B cell (primary cell): ENCODE measurements at regions not wholly inside any gene's neighbourhood (a gene's known extent, or its start where the extent isn't known, plus 50 kb on each side); places are given as distances from the start of the nearest gene placed in this dataset.

Experiments used
- ATAC-seq: fragments of 200-7000 bp; cut with Tn5 transposase; one replicate; pipeline ENCODE4 v1.10.0; 2021; ENCODE audit warnings: low read depth, mild to moderate bottlenecking, moderate number of reproducible peaks, moderate library complexity
- CTCF ChIA-PET: fragments of 350-600 bp; sonication (Branson Sonifier 250); formaldehyde crosslinking; loops from one replicate; lab custom pipeline; 2021; ENCODE audit warnings: antibody characterized with exemption, inconsistent platforms; lab: Charles Lee
- POLR2A ChIA-PET: fragments of 350-600 bp; sonication (Branson Sonifier 250); formaldehyde crosslinking; loops from one replicate; lab custom pipeline; 2021; ENCODE audit warnings: antibody characterized with exemption; lab: Charles Lee
- DNase-seq: peaks from one replicate; pipeline ENCODE4 v3.0.0; 2013
- H2AFZ ChIP-seq: 2 replicates; pipeline ENCODE4 v1.6.1; 2012; ENCODE audit warnings: mild to moderate bottlenecking, low read depth, low read length; ENCODE audit not compliant: insufficient read depth, poor library complexity, severe bottlenecking
- H3K27ac ChIP-seq, 2 donors: 1 replicate in 1 of 2; 2 replicates in 1 of 2; pipeline ENCODE4 v1.5.1; 2012 to 2013; ENCODE audit warnings: low read length in 2 of 2, mild to moderate bottlenecking in 2 of 2, moderate library complexity in 1 of 2
- H3K27me3 ChIP-seq, 4 experiments: fragments of 200-600 bp in 1 of 4; sonication (generic) in 1 of 4; replicated peaks in 1 of 4; 1 replicate in 2 of 4; 2 replicates in 2 of 4; pipeline versions ENCODE4 v1.6.1 to v1.7.0; 2013 to 2016; ENCODE audit warnings: low read length in 3 of 4, mild to moderate bottlenecking in 2 of 4, mixed read lengths in 1 of 4, moderate library complexity in 1 of 4; ENCODE audit not compliant: insufficient read depth in 4 of 4, control insufficient read depth in 3 of 4; ENCODE audit errors: control extremely low read depth in 1 of 4
- H3K36me3 ChIP-seq, 2 experiments: replicated peaks in 1 of 2; 1 replicate in 1 of 2; 2 replicates in 1 of 2; pipeline versions ENCODE4 v1.6.1 to v1.7.1; 2013; ENCODE audit warnings: low read length in 1 of 2; ENCODE audit not compliant: insufficient read depth in 2 of 2, control insufficient read depth in 1 of 2; ENCODE audit errors: control extremely low read depth in 1 of 2, extremely low read depth in 1 of 2
- H3K4me1 ChIP-seq, 2 donors: fragments of 200-600 bp in 1 of 2; sonication (generic) in 1 of 2; 1 replicate in 1 of 2; 2 replicates in 1 of 2; pipeline versions ENCODE4 v1.5.1 to v1.6.1; 2013 to 2017; ENCODE audit warnings: low read length in 2 of 2; ENCODE audit not compliant: control insufficient read depth in 2 of 2, insufficient read depth in 2 of 2
- H3K4me2 ChIP-seq: replicated peaks from 2 replicates; pipeline ENCODE3; 2012; ENCODE audit warnings: mild to moderate bottlenecking, low read depth, low read length; ENCODE audit not compliant: poor library complexity, severe bottlenecking
- H3K4me3 ChIP-seq, 5 experiments: fragments of 200-600 bp in 1 of 5; sonication (generic) in 1 of 5; 1 replicate in 3 of 5; 2 replicates in 2 of 5; pipeline versions ENCODE4 v1.5.1 to v1.7.0; 2011 to 2016; ENCODE audit warnings: low read length in 4 of 5, mild to moderate bottlenecking in 4 of 5, low read depth in 2 of 5, control low read depth in 1 of 5, moderate library complexity in 1 of 5; ENCODE audit not compliant: insufficient read depth in 1 of 5; ENCODE audit errors: control extremely low read depth in 1 of 5, extremely low read depth in 1 of 5
- H3K79me2 ChIP-seq: fragments of 200-600 bp; sonication (generic); one replicate; pipeline ENCODE4 v1.6.0; 2016; ENCODE audit warnings: low read length; ENCODE audit not compliant: control insufficient read depth, insufficient read depth
- H3K9ac ChIP-seq: fragments of 200-600 bp; sonication (generic); 2 replicates; pipeline ENCODE4 v1.6.1; 2017; ENCODE audit warnings: mild to moderate bottlenecking, low read length, moderate library complexity
- H3K9me3 ChIP-seq, 3 donors: one replicate each; pipeline versions ENCODE4 v1.6.1 to v1.7.1; 2013; ENCODE audit warnings: low read length in 2 of 3; ENCODE audit not compliant: control insufficient read depth in 2 of 3, insufficient read depth in 1 of 3; ENCODE audit errors: control extremely low read depth in 1 of 3
- H4K20me1 ChIP-seq: 2 replicates; pipeline ENCODE4 v1.6.0; 2012; ENCODE audit warnings: mild to moderate bottlenecking, low read length; ENCODE audit not compliant: insufficient read depth, control insufficient read depth, poor library complexity, severe bottlenecking
- H3K27ac Mint-ChIP-seq: one replicate; pipeline ENCODE4 v1.8.0; 2021; ENCODE audit warnings: mixed read lengths
- H3K27me3 Mint-ChIP-seq: one replicate; pipeline ENCODE4 v1.8.0; 2021; ENCODE audit warnings: mixed read lengths
- H3K4me1 Mint-ChIP-seq: one replicate; pipeline ENCODE4 v1.8.0; 2021; ENCODE audit warnings: mixed read lengths
- H3K4me3 Mint-ChIP-seq: one replicate; pipeline ENCODE4 v1.8.0; 2021; ENCODE audit warnings: mixed read lengths
- H3K9me3 Mint-ChIP-seq: one replicate; pipeline ENCODE4 v1.8.0; 2022; ENCODE audit warnings: mixed read lengths; ENCODE audit not compliant: insufficient read depth
- CTCF ChIP-seq: fragments of 200-600 bp; IDR thresholded peaks from one replicate; pipeline ENCODE4 v1.8.0; 2022; ENCODE audit warnings: antibody characterized with exemption, mild to moderate bottlenecking
- EZH2 ChIP-seq: IDR thresholded peaks from 2 replicates; pipeline ENCODE4 v1.6.1; 2012; ENCODE audit warnings: borderline replicate concordance, low read depth, mild to moderate bottlenecking, moderate library complexity, low read length; ENCODE audit not compliant: insufficient read depth, poor library complexity, severe bottlenecking
- WGBS: methylation state at CpG from one replicate; pipeline ENCODE4 v1.1.5; 2013; ENCODE audit warnings: missing lambda C conversion rate; ENCODE audit not compliant: insufficient coverage; 5-methylcytosine and 5-hydroxymethylcytosine counted together
- intact Hi-C: fragments of 100-400 bp; cut with micrococcal nuclease; formaldehyde crosslinking; loops from one replicate; pipeline ENCODE4 v1.10.0; 2022

- H3K4me1 Mint-ChIP-seq = no peaks in the 10 kb centered on the region
- ChIA-PET CTCF (no interaction called here), POLR2A (no interaction called here)
- intact Hi-C loops = no loop called here
- H3K4me3 Mint-ChIP-seq = no peak overlapping the region
- no peak overlapping the region for H3K4me2 ChIP-seq
- no peak overlapping the region for H3K9ac ChIP-seq
- H3K27ac ChIP-seq = no peak overlapping the region
- H3K27ac Mint-ChIP-seq = no peak overlapping the region
- no peaks in the 10 kb centered on the region for H3K36me3 ChIP-seq
- WGBS = 60% methylated on average over 1 of the region's 4 CpGs
- no peak overlapping the region for H3K4me3 ChIP-seq
- no peaks in the 10 kb centered on the region for H3K9me3 ChIP-seq
- no peak for TF ChIP-seq EZH2
- TF ChIP-seq CTCF = no peak
- H2AFZ ChIP-seq = no peak overlapping the region
- H3K9me3 Mint-ChIP-seq = peaks cover 2% of the 10 kb centered on the region
- no peaks in the 10 kb centered on the region for H3K27me3 ChIP-seq
- no peaks in the 10 kb centered on the region for H3K27me3 Mint-ChIP-seq
- no peak for ATAC-seq
- DNase-seq = no peak
- no peaks in the 10 kb centered on the region for H4K20me1 ChIP-seq
- no peaks in the 10 kb centered on the region for H3K4me1 ChIP-seq
- H3K79me2 ChIP-seq = no peaks in the 10 kb centered on the region
These were observed 326.9 kb upstream of the AGA start for GRCh38 chr4:177769155-177769554.

GRCh38 chr4:177770776-177771175 is 328.5 kb upstream of the AGA start:
- Mint-ChIP-seq H3K9me3 (peaks cover 2% of the 10 kb centered on the region), H3K27ac (no peak overlapping the region), H3K4me3 (no peak overlapping the region), H3K4me1 (no peaks in the 10 kb centered on the region), H3K27me3 (no peaks in the 10 kb centered on the region)
- H2AFZ ChIP-seq = no peak overlapping the region
- ChIA-PET CTCF (no interaction called here), POLR2A (no interaction called here)
- no peaks in the 10 kb centered on the region for H3K79me2 ChIP-seq
- intact Hi-C loops = no loop called here
- ATAC-seq = no peak
- TF ChIP-seq CTCF (no peak), EZH2 (no peak)
- no peak overlapping the region for H3K4me3 ChIP-seq
- no peak for DNase-seq
- no peaks in the 10 kb centered on the region for H3K4me1 ChIP-seq
- no peak overlapping the region for H3K4me2 ChIP-seq
- 67% methylated on average over 1 of the region's 2 CpGs for WGBS
- H4K20me1 ChIP-seq = no peaks in the 10 kb centered on the region
- H3K27me3 ChIP-seq = no peaks in the 10 kb centered on the region
- H3K9ac ChIP-seq = no peak overlapping the region
- H3K36me3 ChIP-seq = no peaks in the 10 kb centered on the region
- H3K27ac ChIP-seq = no peak overlapping the region
- no peaks in the 10 kb centered on the region for H3K9me3 ChIP-seq
